ENCODE measurements at regions not wholly inside any gene's neighbourhood (a gene's known extent, or its start where the extent isn't known, plus 50 kb on each side); places are given as distances from the start of the nearest gene placed in this dataset.

DNA sequence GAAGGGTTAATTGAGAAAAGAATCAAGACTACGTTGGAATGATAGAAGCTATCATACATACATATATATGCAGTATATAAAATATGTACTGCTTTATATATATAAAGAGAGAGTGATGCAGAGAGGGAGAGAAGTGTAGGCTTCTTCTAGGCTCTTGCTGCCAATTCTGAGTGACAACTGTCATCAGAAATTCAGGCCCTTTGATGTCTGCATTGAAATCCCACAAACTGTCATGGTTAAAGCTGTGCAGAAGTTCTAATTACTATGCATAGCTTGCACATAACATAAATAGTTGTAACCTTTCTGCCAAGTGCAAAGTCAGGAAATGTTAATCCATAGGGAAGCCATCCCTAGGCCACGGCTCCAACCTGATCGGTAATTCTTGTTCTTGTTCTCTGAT is 251.0 kb downstream of the STIM2 start:
- WGBS (ENCODE audit: missing lambda C conversion rate), result 15% methylated on average over 3 of the region's 3 CpGs
- H3K4me1 ChIP-seq, result no peaks in the 10 kb centered on the region
- H3K4me3 ChIP-seq, result no peak overlapping the region
- ATAC-seq (no peak), FAIRE-seq (no peak), DNase-seq (ENCODE audit: low read depth in 1 of 2, low spot score in 1 of 2) (no peak)
- ChIA-PET CTCF (no interaction called here), POLR2A (no interaction called here)
- no peak overlapping the region for H3K4me2 ChIP-seq
- no peaks in the 10 kb centered on the region for H3K9me3 ChIP-seq
- TF ChIP-seq SMC3 (IDR thresholded peaks at IDR 0.05), result no peak
- no peak for TF ChIP-seq RCOR1 (IDR thresholded peaks at IDR 0.05; ENCODE audit: low read depth, low read length)
- TF ChIP-seq RAD21 (conservative IDR thresholded peaks at IDR 0.05 in 1 of 2, IDR thresholded peaks at IDR 0.05 in 1 of 2), result no peak
- TF ChIP-seq, protein P1, sequence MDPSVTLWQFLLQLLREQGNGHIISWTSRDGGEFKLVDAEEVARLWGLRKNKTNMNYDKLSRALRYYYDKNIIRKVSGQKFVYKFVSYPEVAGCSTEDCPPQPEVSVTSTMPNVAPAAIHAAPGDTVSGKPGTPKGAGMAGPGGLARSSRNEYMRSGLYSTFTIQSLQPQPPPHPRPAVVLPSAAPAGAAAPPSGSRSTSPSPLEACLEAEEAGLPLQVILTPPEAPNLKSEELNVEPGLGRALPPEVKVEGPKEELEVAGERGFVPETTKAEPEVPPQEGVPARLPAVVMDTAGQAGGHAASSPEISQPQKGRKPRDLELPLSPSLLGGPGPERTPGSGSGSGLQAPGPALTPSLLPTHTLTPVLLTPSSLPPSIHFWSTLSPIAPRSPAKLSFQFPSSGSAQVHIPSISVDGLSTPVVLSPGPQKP (IDR thresholded peaks at IDR 0.05; ENCODE audit: low read depth, low read length), result no peak
- no peak for TF ChIP-seq ZNF302 (CRISPR knock-in tag; IDR thresholded peaks at IDR 0.05)
- TF ChIP-seq, protein P2, sequence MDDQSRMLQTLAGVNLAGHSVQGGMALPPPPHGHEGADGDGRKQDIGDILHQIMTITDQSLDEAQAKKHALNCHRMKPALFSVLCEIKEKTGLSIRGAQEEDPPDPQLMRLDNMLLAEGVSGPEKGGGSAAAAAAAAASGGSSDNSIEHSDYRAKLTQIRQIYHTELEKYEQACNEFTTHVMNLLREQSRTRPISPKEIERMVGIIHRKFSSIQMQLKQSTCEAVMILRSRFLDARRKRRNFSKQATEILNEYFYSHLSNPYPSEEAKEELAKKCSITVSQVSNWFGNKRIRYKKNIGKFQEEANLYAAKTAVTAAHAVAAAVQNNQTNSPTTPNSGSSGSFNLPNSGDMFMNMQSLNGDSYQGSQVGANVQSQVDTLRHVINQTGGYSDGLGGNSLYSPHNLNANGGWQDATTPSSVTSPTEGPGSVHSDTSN (IDR thresholded peaks at IDR 0.05), result no peak
- no peak for TF ChIP-seq SREBF2 (IDR thresholded peaks at IDR 0.05)
- no peak for TF ChIP-seq RARB (CRISPR knock-in tag; IDR thresholded peaks at IDR 0.05)
- no peak for TF ChIP-seq RNF2 (IDR thresholded peaks at IDR 0.05; ENCODE audit: borderline replicate concordance, low read depth)
- TF ChIP-seq CBX2 (IDR thresholded peaks at IDR 0.05; ENCODE audit: borderline replicate concordance, low read depth), result no peak
- no peak overlapping the region for H3K27ac ChIP-seq

DNA sequence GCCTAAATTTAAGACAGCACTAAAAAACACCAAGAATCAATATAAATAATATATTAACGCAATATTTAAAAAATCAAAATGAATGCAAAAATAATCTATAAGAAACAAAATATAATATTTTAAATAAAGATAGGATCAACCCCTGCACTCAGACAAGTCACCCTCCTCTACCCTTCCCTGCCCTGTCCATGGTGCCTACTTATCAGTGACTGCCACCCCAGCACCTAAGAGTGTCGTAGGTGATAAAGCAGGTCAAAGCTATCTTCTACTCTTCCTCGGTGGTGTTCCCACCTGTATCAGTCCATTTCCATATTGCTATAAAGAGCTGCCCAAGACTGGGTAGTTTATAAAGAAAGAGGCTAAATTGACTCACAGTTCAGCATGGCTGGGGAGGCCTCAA is 251.9 kb downstream of the STIM2 start:
- DNase-seq (ENCODE audit: low read depth in 1 of 2, low spot score in 1 of 2) (no peak), FAIRE-seq (no peak), ATAC-seq (no peak)
- no peak overlapping the region for H3K4me2 ChIP-seq
- H3K9me3 ChIP-seq, result no peaks in the 10 kb centered on the region
- H3K27ac ChIP-seq, result no peak overlapping the region
- WGBS (ENCODE audit: missing lambda C conversion rate), result 20% methylated on average over 3 of the region's 3 CpGs
- ChIA-PET CTCF (no interaction called here), POLR2A (no interaction called here)
- H3K4me3 ChIP-seq, result no peak overlapping the region
- no peak for TF ChIP-seq ESRRA (IDR thresholded peaks at IDR 0.05; ENCODE audit: borderline replicate concordance, low read length)
- TF ChIP-seq, protein P3, sequence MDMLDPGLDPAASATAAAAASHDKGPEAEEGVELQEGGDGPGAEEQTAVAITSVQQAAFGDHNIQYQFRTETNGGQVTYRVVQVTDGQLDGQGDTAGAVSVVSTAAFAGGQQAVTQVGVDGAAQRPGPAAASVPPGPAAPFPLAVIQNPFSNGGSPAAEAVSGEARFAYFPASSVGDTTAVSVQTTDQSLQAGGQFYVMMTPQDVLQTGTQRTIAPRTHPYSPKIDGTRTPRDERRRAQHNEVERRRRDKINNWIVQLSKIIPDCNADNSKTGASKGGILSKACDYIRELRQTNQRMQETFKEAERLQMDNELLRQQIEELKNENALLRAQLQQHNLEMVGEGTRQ (IDR thresholded peaks at IDR 0.05), result no peak
- TF ChIP-seq, protein P4, sequence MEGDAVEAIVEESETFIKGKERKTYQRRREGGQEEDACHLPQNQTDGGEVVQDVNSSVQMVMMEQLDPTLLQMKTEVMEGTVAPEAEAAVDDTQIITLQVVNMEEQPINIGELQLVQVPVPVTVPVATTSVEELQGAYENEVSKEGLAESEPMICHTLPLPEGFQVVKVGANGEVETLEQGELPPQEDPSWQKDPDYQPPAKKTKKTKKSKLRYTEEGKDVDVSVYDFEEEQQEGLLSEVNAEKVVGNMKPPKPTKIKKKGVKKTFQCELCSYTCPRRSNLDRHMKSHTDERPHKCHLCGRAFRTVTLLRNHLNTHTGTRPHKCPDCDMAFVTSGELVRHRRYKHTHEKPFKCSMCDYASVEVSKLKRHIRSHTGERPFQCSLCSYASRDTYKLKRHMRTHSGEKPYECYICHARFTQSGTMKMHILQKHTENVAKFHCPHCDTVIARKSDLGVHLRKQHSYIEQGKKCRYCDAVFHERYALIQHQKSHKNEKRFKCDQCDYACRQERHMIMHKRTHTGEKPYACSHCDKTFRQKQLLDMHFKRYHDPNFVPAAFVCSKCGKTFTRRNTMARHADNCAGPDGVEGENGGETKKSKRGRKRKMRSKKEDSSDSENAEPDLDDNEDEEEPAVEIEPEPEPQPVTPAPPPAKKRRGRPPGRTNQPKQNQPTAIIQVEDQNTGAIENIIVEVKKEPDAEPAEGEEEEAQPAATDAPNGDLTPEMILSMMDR (IDR thresholded peaks at IDR 0.05), result no peak
- H3K4me1 ChIP-seq, result no peaks in the 10 kb centered on the region

- Histone ChIP-seq H3K4me1 (no peaks in the 10 kb centered on the region), H3K9me3 (no peaks in the 10 kb centered on the region), H3K4me2 (no peak overlapping the region), H3K4me3 (no peak overlapping the region), H3K27ac (no peak overlapping the region)
- no peak for TF ChIP-seq E2F6 (IDR thresholded peaks at IDR 0.05; ENCODE audit: borderline replicate concordance, low read depth)
- TF ChIP-seq SMC3 (IDR thresholded peaks at IDR 0.05), result no peak
- TF ChIP-seq NFE2L2 (conservative IDR thresholded peaks at IDR 0.05; ENCODE audit: low read length), result no peak
- TF ChIP-seq, protein P5, sequence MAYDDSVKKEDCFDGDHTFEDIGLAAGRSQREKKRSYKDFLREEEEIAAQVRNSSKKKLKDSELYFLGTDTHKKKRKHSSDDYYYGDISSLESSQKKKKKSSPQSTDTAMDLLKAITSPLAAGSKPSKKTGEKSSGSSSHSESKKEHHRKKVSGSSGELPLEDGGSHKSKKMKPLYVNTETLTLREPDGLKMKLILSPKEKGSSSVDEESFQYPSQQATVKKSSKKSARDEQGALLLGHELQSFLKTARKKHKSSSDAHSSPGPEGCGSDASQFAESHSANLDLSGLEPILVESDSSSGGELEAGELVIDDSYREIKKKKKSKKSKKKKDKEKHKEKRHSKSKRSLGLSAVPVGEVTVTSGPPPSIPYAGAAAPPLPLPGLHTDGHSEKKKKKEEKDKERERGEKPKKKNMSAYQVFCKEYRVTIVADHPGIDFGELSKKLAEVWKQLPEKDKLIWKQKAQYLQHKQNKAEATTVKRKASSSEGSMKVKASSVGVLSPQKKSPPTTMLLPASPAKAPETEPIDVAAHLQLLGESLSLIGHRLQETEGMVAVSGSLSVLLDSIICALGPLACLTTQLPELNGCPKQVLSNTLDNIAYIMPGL (CRISPR knock-in tag; IDR thresholded peaks at IDR 0.05; ENCODE audit: borderline replicate concordance), result no peak
- no peak for TF ChIP-seq GATA3 (IDR thresholded peaks at IDR 0.05; ENCODE audit: borderline replicate concordance)
- no peak for TF ChIP-seq NR3C1 (IDR thresholded peaks at IDR 0.05)
- no peak for TF ChIP-seq FOSL2 (IDR thresholded peaks at IDR 0.05)
- no peak for TF ChIP-seq FOSL2 (CRISPR knock-in tag; IDR thresholded peaks at IDR 0.05)
- TF ChIP-seq MAX (IDR thresholded peaks at IDR 0.05), result no peak
- TF ChIP-seq CHD4 (IDR thresholded peaks at IDR 0.05; ENCODE audit: borderline replicate concordance), result no peak
- TF ChIP-seq KDM5A (IDR thresholded peaks at IDR 0.05), result no peak
- no peak for TF ChIP-seq ESRRA (IDR thresholded peaks at IDR 0.05; ENCODE audit: borderline replicate concordance, low read length)
- TF ChIP-seq HES2 (IDR thresholded peaks at IDR 0.05), result no peak
- no peak for ATAC-seq
- no peak for DNase-seq (ENCODE audit: low read depth in 1 of 2, low spot score in 1 of 2)
- ChIA-PET CTCF (no interaction called here), POLR2A (no interaction called here)
- WGBS (ENCODE audit: missing lambda C conversion rate), result 26% methylated on average over 4 of the region's 4 CpGs
- FAIRE-seq, result no peak
Measured at GRCh38 chr4:27115221-27115620, 254.6 kb downstream of the STIM2 start.
